ENCODE measurements at regions not wholly inside any gene's neighbourhood (a gene's known extent, or its start where the extent isn't known, plus 50 kb on each side); places are given as distances from the start of the nearest gene placed in this dataset.

- Histone ChIP-seq H2AFZ (ENCODE audit: low read depth, low read length) (no peak overlapping the region), H3K4me2 (ENCODE audit: low read length, poor library complexity, severe bottlenecking) (no peak overlapping the region), H3K4me1 (ENCODE audit: control insufficient read depth, insufficient read depth, low read depth, low read length) (peaks cover 3% of the 10 kb centered on the region), H2AK5ac (ENCODE audit: low read length, severe bottlenecking) (no peak overlapping the region), H2BK15ac (ENCODE audit: low read depth, poor library complexity, severe bottlenecking) (no peak overlapping the region), H3K9ac (ENCODE audit: low read length) (no peak overlapping the region), H2BK5ac (ENCODE audit: low read depth, low read length, poor library complexity, severe bottlenecking) (no peak overlapping the region), H3K14ac (ENCODE audit: low read length in 2 of 2) (no peak overlapping the region), H3K27me3 (ENCODE audit: control insufficient read depth in 1 of 2, insufficient read depth in 1 of 2, low read length in 2 of 2) (peaks cover 0 to 4% of the 10 kb centered on the region in 2 experiments), H3K4me3 (ENCODE audit: insufficient read depth in 1 of 2, low read depth in 1 of 2, low read length in 2 of 2) (no peak overlapping the region), H3K36me3 (ENCODE audit: control insufficient read depth in 1 of 2, insufficient read depth in 2 of 2, low read depth in 1 of 2, low read length in 2 of 2) (no peaks in the 10 kb centered on the region), H2BK12ac (ENCODE audit: low read length in 2 of 2) (no peak overlapping the region), H3K18ac (ENCODE audit: low read depth in 1 of 2, low read length in 2 of 2) (no peak overlapping the region), H4K8ac (ENCODE audit: low read length) (no peak overlapping the region), H3K79me1 (replicated peaks; ENCODE audit: low read length, poor library complexity, severe bottlenecking) (no peaks in the 10 kb centered on the region), H3K4ac (ENCODE audit: low read depth in 1 of 2, low read length in 2 of 2) (no peak overlapping the region), H3K23ac (ENCODE audit: low read length in 2 of 2) (no peak overlapping the region), H3K9me3 (ENCODE audit: control insufficient read depth, low read length) (no peaks in the 10 kb centered on the region), H3K27ac (ENCODE audit: low read length, poor library complexity, severe bottlenecking) (no peak overlapping the region), H4K91ac (ENCODE audit: low read length) (no peak overlapping the region), H2BK120ac (ENCODE audit: low read depth, low read length) (no peak overlapping the region)
- WGBS, result 59% methylated on average over 3 of the region's 5 CpGs
- DNase-seq, result no peak
Observed at GRCh38 chr2:176646033-176646615, 376.9 kb downstream of the MTX2 start.

GRCh38 chr2:176647325-176648165 is 378.3 kb downstream of the MTX2 start:
- H2BK12ac ChIP-seq (ENCODE audit: low read length in 2 of 2), result no peak overlapping the region
- H4K8ac ChIP-seq (ENCODE audit: low read length), result no peak overlapping the region
- peaks cover 0 to 4% of the 10 kb centered on the region in 2 experiments for H3K27me3 ChIP-seq (ENCODE audit: control insufficient read depth in 1 of 2, insufficient read depth in 1 of 2, low read length in 2 of 2)
- H3K4ac ChIP-seq (ENCODE audit: low read depth in 1 of 2, low read length in 2 of 2), result no peak overlapping the region
- no peak overlapping the region for H3K18ac ChIP-seq (ENCODE audit: low read depth in 1 of 2, low read length in 2 of 2)
- WGBS, result 46% methylated on average over 9 of the region's 11 CpGs
- no peak overlapping the region for H3K27ac ChIP-seq (ENCODE audit: low read length, poor library complexity, severe bottlenecking)
- H2AK5ac ChIP-seq (ENCODE audit: low read length, severe bottlenecking), result no peak overlapping the region
- H3K4me3 ChIP-seq (ENCODE audit: insufficient read depth in 1 of 2, low read depth in 1 of 2, low read length in 2 of 2), result no peak overlapping the region
- no peak overlapping the region for H3K23ac ChIP-seq (ENCODE audit: low read length in 2 of 2)
- no peak overlapping the region for H2BK5ac ChIP-seq (ENCODE audit: low read depth, low read length, poor library complexity, severe bottlenecking)
- H2AFZ ChIP-seq (ENCODE audit: low read depth, low read length), result no peak overlapping the region
- H3K79me1 ChIP-seq (replicated peaks; ENCODE audit: low read length, poor library complexity, severe bottlenecking), result no peaks in the 10 kb centered on the region
- no peaks in the 10 kb centered on the region for H3K9me3 ChIP-seq (ENCODE audit: control insufficient read depth, low read length)
- H2BK15ac ChIP-seq (ENCODE audit: low read depth, poor library complexity, severe bottlenecking), result no peak overlapping the region
- no peak for DNase-seq
- H2BK120ac ChIP-seq (ENCODE audit: low read depth, low read length), result no peak overlapping the region
- H4K91ac ChIP-seq (ENCODE audit: low read length), result no peak overlapping the region
- no peak overlapping the region for H3K9ac ChIP-seq (ENCODE audit: low read length)
- H3K14ac ChIP-seq (ENCODE audit: low read length in 2 of 2), result no peak overlapping the region
- no peak overlapping the region for H3K4me2 ChIP-seq (ENCODE audit: low read length, poor library complexity, severe bottlenecking)
- no peaks in the 10 kb centered on the region for H3K36me3 ChIP-seq (ENCODE audit: control insufficient read depth in 1 of 2, insufficient read depth in 2 of 2, low read depth in 1 of 2, low read length in 2 of 2)
- peaks cover 3% of the 10 kb centered on the region for H3K4me1 ChIP-seq (ENCODE audit: control insufficient read depth, insufficient read depth, low read depth, low read length)

- Histone ChIP-seq H3K27ac (ENCODE audit: low read length, poor library complexity, severe bottlenecking) (no peak overlapping the region), H4K8ac (ENCODE audit: low read length) (no peak overlapping the region), H3K14ac (ENCODE audit: low read length in 2 of 2) (no peak overlapping the region), H2AK5ac (ENCODE audit: low read length, severe bottlenecking) (no peak overlapping the region), H4K91ac (ENCODE audit: low read length) (no peak overlapping the region), H2BK15ac (ENCODE audit: low read depth, poor library complexity, severe bottlenecking) (no peak overlapping the region), H3K9me3 (ENCODE audit: control insufficient read depth, low read length) (no peaks in the 10 kb centered on the region), H3K9ac (ENCODE audit: low read length) (no peak overlapping the region), H3K4me3 (ENCODE audit: insufficient read depth in 1 of 2, low read depth in 1 of 2, low read length in 2 of 2) (no peak overlapping the region), H3K79me1 (replicated peaks; ENCODE audit: low read length, poor library complexity, severe bottlenecking) (no peaks in the 10 kb centered on the region), H3K36me3 (ENCODE audit: control insufficient read depth in 1 of 2, insufficient read depth in 2 of 2, low read depth in 1 of 2, low read length in 2 of 2) (no peaks in the 10 kb centered on the region), H2BK5ac (ENCODE audit: low read depth, low read length, poor library complexity, severe bottlenecking) (no peak overlapping the region), H3K18ac (ENCODE audit: low read depth in 1 of 2, low read length in 2 of 2) (no peak overlapping the region), H3K4ac (ENCODE audit: low read depth in 1 of 2, low read length in 2 of 2) (no peak overlapping the region), H2BK12ac (ENCODE audit: low read length in 2 of 2) (no peak overlapping the region), H2AFZ (ENCODE audit: low read depth, low read length) (no peak overlapping the region), H3K27me3 (ENCODE audit: control insufficient read depth in 1 of 2, insufficient read depth in 1 of 2, low read length in 2 of 2) (peaks cover 0 to 4% of the 10 kb centered on the region in 2 experiments), H3K23ac (ENCODE audit: low read length in 2 of 2) (no peak overlapping the region), H3K4me1 (ENCODE audit: control insufficient read depth, insufficient read depth, low read depth, low read length) (peaks cover under 1% of the 10 kb centered on the region), H3K4me2 (ENCODE audit: low read length, poor library complexity, severe bottlenecking) (no peak overlapping the region), H2BK120ac (ENCODE audit: low read depth, low read length) (no peak overlapping the region)
- DNase-seq, result no peak
- WGBS, result 47% methylated on average over 8 of the region's 8 CpGs
Observed at GRCh38 chr2:176648700-176649297, 379.6 kb downstream of the MTX2 start.

- Histone ChIP-seq H3K9ac (ENCODE audit: low read length) (peak overlapping the region; percentile 17), H2BK5ac (ENCODE audit: low read depth, low read length, poor library complexity, severe bottlenecking) (no peak overlapping the region), H3K4me1 (ENCODE audit: control insufficient read depth, insufficient read depth, low read depth, low read length) (no peaks in the 10 kb centered on the region), H2AFZ (ENCODE audit: low read depth, low read length) (no peak overlapping the region), H2BK120ac (ENCODE audit: low read depth, low read length) (no peak overlapping the region), H4K91ac (ENCODE audit: low read length) (no peak overlapping the region), H3K36me3 (ENCODE audit: control insufficient read depth in 1 of 2, insufficient read depth in 2 of 2, low read depth in 1 of 2, low read length in 2 of 2) (no peaks in the 10 kb centered on the region), H2BK15ac (ENCODE audit: low read depth, poor library complexity, severe bottlenecking) (no peak overlapping the region), H3K9me3 (ENCODE audit: control insufficient read depth, low read length) (no peaks in the 10 kb centered on the region), H2BK12ac (ENCODE audit: low read length in 2 of 2) (no peak overlapping the region), H4K8ac (ENCODE audit: low read length) (no peak overlapping the region), H3K4ac (ENCODE audit: low read depth in 1 of 2, low read length in 2 of 2) (no peak overlapping the region), H2AK5ac (ENCODE audit: low read length, severe bottlenecking) (no peak overlapping the region), H3K4me3 (ENCODE audit: insufficient read depth in 1 of 2, low read depth in 1 of 2, low read length in 2 of 2) (no peak overlapping the region), H3K79me1 (replicated peaks; ENCODE audit: low read length, poor library complexity, severe bottlenecking) (no peaks in the 10 kb centered on the region), H3K4me2 (ENCODE audit: low read length, poor library complexity, severe bottlenecking) (no peak overlapping the region), H3K14ac (ENCODE audit: low read length in 2 of 2) (no peak overlapping the region), H3K27ac (ENCODE audit: low read length, poor library complexity, severe bottlenecking) (no peak overlapping the region), H3K18ac (ENCODE audit: low read depth in 1 of 2, low read length in 2 of 2) (no peak overlapping the region), H3K23ac (ENCODE audit: low read length in 2 of 2) (no peak overlapping the region), H3K27me3 (ENCODE audit: control insufficient read depth in 1 of 2, insufficient read depth in 1 of 2, low read length in 2 of 2) (no peaks in the 10 kb centered on the region)
- no peak for DNase-seq
- 88% methylated on average over 3 of the region's 4 CpGs for WGBS
Observed at GRCh38 chr2:176650104-176650837, 381.0 kb downstream of the MTX2 start.
